Activated CD8-positive, alpha-beta T cell treated with anti-CD3 and anti-CD28 coated beads for 36 hours (primary cell): ENCODE measurements at regions not wholly inside any gene's neighbourhood (a gene's known extent, or its start where the extent isn't known, plus 50 kb on each side); places are given as distances from the start of the nearest gene placed in this dataset.

Experiments used
- ATAC-seq: fragments of 200-7000 bp; cut with Tn5 transposase; one replicate; pipeline ENCODE4 v1.10.0; 2021; ENCODE audit warnings: mild to moderate bottlenecking, moderate library complexity
- CTCF ChIA-PET: fragments of 350-600 bp; sonication (Branson Sonifier 250); formaldehyde crosslinking; loops from one replicate; lab custom pipeline; 2021; ENCODE audit warnings: antibody characterized with exemption; lab: Charles Lee
- POLR2A ChIA-PET: fragments of 350-600 bp; sonication (Branson Sonifier 250); formaldehyde crosslinking; loops from one replicate; lab custom pipeline; 2021; ENCODE audit warnings: antibody characterized with exemption; lab: Charles Lee
- DNase-seq: peaks from one replicate; pipeline ENCODE4 v3.0.0-alpha.2; 2020
- H3K27ac Mint-ChIP-seq: one replicate; pipeline ENCODE4 v1.8.0; 2021; ENCODE audit warnings: mild to moderate bottlenecking, mixed read lengths
- H3K27me3 Mint-ChIP-seq: one replicate; pipeline ENCODE4 v1.8.0; 2021; ENCODE audit warnings: mixed read lengths
- H3K36me3 Mint-ChIP-seq: one replicate; pipeline ENCODE4 v1.8.0; 2021; ENCODE audit warnings: low read depth, mixed read lengths
- H3K4me1 Mint-ChIP-seq: one replicate; pipeline ENCODE4 v1.8.0; 2021; ENCODE audit warnings: low read depth, mixed read lengths
- H3K4me3 Mint-ChIP-seq: one replicate; pipeline ENCODE4 v1.8.0; 2021; ENCODE audit warnings: mild to moderate bottlenecking, moderate library complexity, mixed read lengths
- H3K9me3 Mint-ChIP-seq: one replicate; pipeline ENCODE4 v1.8.0; 2021; ENCODE audit warnings: mixed read lengths
- intact Hi-C: fragments of 100-400 bp; cut with micrococcal nuclease; formaldehyde crosslinking; loops from one replicate; pipeline ENCODE4 v1.10.0; 2022
- TF ChIP-seq, protein P1 (sequence below): fragments of 200-600 bp; IDR thresholded peaks from one replicate; pipeline ENCODE4 v1.8.0; 2022; ENCODE audit warnings: antibody characterized with exemption, mild to moderate bottlenecking

DNA sequence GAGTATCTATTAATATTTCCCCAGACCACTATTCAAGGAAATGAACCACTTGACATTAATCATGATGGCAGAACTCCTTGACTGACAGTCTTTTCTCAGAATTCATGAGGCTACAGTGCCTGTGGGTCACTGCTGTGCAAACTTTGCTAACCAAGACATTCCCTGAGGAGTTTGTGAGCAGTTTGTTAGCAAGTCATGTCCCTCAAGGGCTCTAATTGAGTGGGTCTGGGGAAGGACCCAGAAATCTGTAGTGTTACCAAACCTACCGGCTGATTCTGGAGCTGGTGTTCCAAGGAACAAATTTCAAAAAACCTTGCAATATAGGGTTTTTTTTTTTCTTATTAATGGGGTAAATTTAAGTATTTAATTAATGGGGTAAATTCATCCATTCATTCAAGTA, 103.2 kb upstream of the VANGL1 start:
- no peaks in the 10 kb centered on the region for H3K9me3 Mint-ChIP-seq

DNA sequence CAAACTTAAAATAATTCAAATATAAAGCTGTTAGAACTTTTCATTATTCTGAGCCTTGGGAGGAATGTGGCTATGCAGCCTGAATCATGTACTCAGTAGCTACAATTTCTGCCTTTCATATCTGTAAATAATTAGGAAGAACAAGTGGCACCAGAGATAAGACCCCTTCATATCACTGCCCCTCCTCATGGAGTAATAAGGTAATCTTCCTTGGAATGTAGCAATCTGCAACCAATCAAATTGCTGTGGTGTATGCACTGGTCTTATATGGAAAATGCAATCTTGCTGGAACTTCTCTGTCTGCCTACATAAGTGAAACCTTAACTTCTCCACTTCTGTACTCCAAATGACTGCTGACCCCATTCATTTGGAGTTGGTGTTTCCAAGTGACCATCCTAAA, 104.4 kb upstream of the VANGL1 start:
- no peak for DNase-seq
- intact Hi-C loops, result no loop called here
- CTCF ChIA-PET, result no interaction called here
- Mint-ChIP-seq H3K27ac (no peak overlapping the region), H3K4me1 (no peaks in the 10 kb centered on the region), H3K4me3 (no peak overlapping the region), H3K9me3 (no peaks in the 10 kb centered on the region), H3K36me3 (no peaks in the 10 kb centered on the region), H3K27me3 (peaks cover 4% of the 10 kb centered on the region)
- POLR2A ChIA-PET, result no interaction called here
- TF ChIP-seq, protein P1, sequence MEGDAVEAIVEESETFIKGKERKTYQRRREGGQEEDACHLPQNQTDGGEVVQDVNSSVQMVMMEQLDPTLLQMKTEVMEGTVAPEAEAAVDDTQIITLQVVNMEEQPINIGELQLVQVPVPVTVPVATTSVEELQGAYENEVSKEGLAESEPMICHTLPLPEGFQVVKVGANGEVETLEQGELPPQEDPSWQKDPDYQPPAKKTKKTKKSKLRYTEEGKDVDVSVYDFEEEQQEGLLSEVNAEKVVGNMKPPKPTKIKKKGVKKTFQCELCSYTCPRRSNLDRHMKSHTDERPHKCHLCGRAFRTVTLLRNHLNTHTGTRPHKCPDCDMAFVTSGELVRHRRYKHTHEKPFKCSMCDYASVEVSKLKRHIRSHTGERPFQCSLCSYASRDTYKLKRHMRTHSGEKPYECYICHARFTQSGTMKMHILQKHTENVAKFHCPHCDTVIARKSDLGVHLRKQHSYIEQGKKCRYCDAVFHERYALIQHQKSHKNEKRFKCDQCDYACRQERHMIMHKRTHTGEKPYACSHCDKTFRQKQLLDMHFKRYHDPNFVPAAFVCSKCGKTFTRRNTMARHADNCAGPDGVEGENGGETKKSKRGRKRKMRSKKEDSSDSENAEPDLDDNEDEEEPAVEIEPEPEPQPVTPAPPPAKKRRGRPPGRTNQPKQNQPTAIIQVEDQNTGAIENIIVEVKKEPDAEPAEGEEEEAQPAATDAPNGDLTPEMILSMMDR, result no peak
- no peak for ATAC-seq

More for the DNA sequence above, 103.2 kb upstream of the VANGL1 start:
- TF ChIP-seq, protein P1, result no peak
- DNase-seq (no peak), ATAC-seq (no peak)
- POLR2A ChIA-PET, result no interaction called here
- intact Hi-C loops, result no loop called here
- no peak overlapping the region for H3K27ac Mint-ChIP-seq
- CTCF ChIA-PET, result no interaction called here
- no peaks in the 10 kb centered on the region for H3K36me3 Mint-ChIP-seq
- H3K27me3 Mint-ChIP-seq, result peaks cover 4% of the 10 kb centered on the region
- H3K4me1 Mint-ChIP-seq, result no peaks in the 10 kb centered on the region
- no peak overlapping the region for H3K4me3 Mint-ChIP-seq

DNA sequence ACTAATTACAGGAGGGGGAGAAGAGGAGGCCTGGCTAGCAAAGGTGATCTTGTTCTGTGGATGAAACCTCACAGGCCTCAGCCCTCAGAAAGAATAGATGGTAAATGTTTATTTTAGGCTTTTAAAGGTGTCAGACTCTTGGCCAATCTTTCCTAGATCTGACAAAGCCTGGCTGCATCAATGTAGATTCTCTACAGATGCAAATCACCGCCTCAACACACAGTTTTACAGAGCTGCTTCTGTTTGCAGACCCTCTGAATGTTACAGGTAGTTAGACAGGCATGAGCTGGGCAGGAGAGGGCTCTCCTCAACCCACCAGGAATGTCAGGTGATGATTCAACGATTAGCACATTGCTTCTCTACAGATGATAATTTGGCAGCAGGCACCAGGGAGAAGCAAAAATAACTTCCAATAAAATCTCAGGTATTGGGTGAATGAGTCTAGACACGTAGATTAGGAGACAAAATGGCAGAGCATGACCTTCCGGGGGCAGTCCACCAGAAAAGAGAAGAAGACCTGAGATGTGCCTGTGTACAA, 105.4 kb upstream of the VANGL1 start:
- DNase-seq (no peak), ATAC-seq (no peak)
- H3K27me3 Mint-ChIP-seq, result peaks cover 4% of the 10 kb centered on the region
- no peaks in the 10 kb centered on the region for H3K9me3 Mint-ChIP-seq
- H3K4me1 Mint-ChIP-seq, result no peaks in the 10 kb centered on the region
- no peak overlapping the region for H3K4me3 Mint-ChIP-seq
- H3K36me3 Mint-ChIP-seq, result no peaks in the 10 kb centered on the region
- TF ChIP-seq, protein P1, result no peak
- H3K27ac Mint-ChIP-seq, result no peak overlapping the region
- POLR2A ChIA-PET, result no interaction called here
- intact Hi-C loops, result no loop called here
- CTCF ChIA-PET, result no interaction called here

DNA sequence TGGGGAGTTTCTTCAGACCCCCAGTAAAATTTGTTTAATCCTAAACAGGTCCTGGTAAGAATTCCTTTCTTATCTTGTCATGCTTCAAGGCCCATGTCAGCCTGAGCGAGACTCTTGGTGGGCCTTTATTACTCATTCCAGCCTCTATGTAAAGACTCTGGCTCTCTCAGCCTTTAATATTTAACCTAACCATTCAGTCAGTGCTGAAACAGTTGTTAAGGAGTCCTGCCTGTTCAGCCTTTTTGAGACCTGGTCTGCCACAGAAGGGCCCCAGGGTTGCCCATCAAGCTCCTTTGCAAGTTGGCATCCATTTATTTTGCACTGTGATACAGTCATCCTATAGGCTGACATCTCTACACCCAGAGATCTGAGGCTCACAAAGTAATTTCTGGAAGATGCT, 107.7 kb upstream of the VANGL1 start:
- Mint-ChIP-seq H3K4me3 (no peak overlapping the region), H3K4me1 (no peaks in the 10 kb centered on the region), H3K36me3 (no peaks in the 10 kb centered on the region), H3K27ac (no peak overlapping the region), H3K9me3 (no peaks in the 10 kb centered on the region), H3K27me3 (peaks cover 1% of the 10 kb centered on the region)
- CTCF ChIA-PET, result no interaction called here
- ATAC-seq (no peak), DNase-seq (no peak)
- POLR2A ChIA-PET, result no interaction called here
- TF ChIP-seq, protein P1, result no peak
- intact Hi-C loops, result no loop called here

DNA sequence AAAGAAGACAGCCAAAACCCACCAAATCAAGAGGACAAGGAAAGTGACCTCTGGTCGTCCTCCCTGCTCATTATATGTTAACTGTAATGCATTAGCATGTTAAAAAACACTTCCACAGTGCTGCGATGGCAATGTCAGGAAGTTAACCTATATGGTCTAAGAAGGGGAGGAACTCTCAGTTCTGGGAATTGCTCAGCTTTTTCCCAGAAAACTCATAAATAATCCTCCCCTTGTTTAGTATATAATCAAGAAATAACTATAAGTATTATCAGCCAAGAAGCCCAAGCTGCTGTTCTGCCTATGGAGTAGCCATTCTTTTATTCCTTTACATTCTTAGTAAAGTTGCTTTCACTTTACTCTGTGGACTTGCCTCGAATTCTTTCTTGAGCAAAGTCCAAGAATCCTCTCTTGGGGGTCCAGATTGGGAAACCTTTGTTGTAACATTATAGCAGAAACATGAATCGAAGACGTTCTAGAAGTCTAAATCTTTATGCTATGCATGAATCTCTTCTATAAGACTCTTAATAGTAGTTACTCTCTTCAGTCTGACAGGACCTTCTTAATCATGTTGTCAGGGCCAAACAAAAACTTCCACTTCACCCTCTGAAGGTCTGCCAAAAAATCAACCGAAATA, 110.0 kb upstream of the VANGL1 start:
- Mint-ChIP-seq H3K9me3 (no peaks in the 10 kb centered on the region), H3K27me3 (no peaks in the 10 kb centered on the region), H3K4me3 (no peak overlapping the region), H3K36me3 (no peaks in the 10 kb centered on the region), H3K4me1 (no peaks in the 10 kb centered on the region), H3K27ac (no peak overlapping the region)
- intact Hi-C loops, result no loop called here
- ATAC-seq (no peak), DNase-seq (no peak)
- TF ChIP-seq, protein P1, result no peak
- POLR2A ChIA-PET, result no interaction called here
- CTCF ChIA-PET, result no interaction called here
